GM19455 (cell line): ENCODE measurements at regions not wholly inside any gene's neighbourhood (a gene's known extent, or its start where the extent isn't known, plus 50 kb on each side); places are given as distances from the start of the nearest gene placed in this dataset.
"Not testable (repeated sequence)": the region's sequence is repeated elsewhere in the genome, so short reads cannot be mapped to it uniquely, and the experiment has no call there.

Experiments used
- ATAC-seq: cut with Tn5 transposase; IDR thresholded peaks from one replicate; pipeline ENCODE4 v1.9.1; 2021; ENCODE audit not compliant: unreplicated experiment

GRCh38 chr10:29797616-29798015 lies 162.8 kb upstream of the SVIL start:
- ATAC-seq, result no peak

GRCh38 chr10:29795850-29796249 lies 161.1 kb upstream of the SVIL start:
- ATAC-seq, result no peak

GRCh38 chr10:29794776-29795611 lies 160.2 kb upstream of the SVIL start:
- ATAC-seq, result no peak

- no peak for ATAC-seq
Measured at GRCh38 chr10:29791773-29792172, 157.0 kb upstream of the SVIL start.

GRCh38 chr10:29790207-29790606 lies 155.4 kb upstream of the SVIL start:
- no peak for ATAC-seq

GRCh38 chr10:29788113-29788512 lies 153.3 kb upstream of the SVIL start:
- no peak for ATAC-seq

GRCh38 chr10:29785701-29786100 lies 150.9 kb upstream of the SVIL start:
- ATAC-seq, result no peak

- ATAC-seq, result no peak
Measured at GRCh38 chr10:29784175-29784773, 149.5 kb upstream of the SVIL start.

- ATAC-seq, result no peak
Measured at GRCh38 chr10:29783201-29783947, 148.6 kb upstream of the SVIL start.

- no peak for ATAC-seq
Measured at GRCh38 chr10:29780639-29781038, 145.9 kb upstream of the SVIL start.

- no peak for ATAC-seq
Measured at GRCh38 chr10:29780096-29780495, 145.3 kb upstream of the SVIL start.

GRCh38 chr10:29776246-29776645 lies 141.5 kb upstream of the SVIL start:
- no peak for ATAC-seq

GRCh38 chr10:29774475-29774874 lies 139.7 kb upstream of the SVIL start:
- no peak for ATAC-seq

- ATAC-seq, result no peak
Measured at GRCh38 chr10:29773675-29774091, 138.9 kb upstream of the SVIL start.

- ATAC-seq, result no peak
Measured at GRCh38 chr10:29772403-29772802, 137.6 kb upstream of the SVIL start.

GRCh38 chr10:29771376-29771775 lies 136.6 kb upstream of the SVIL start:
- ATAC-seq, result no peak

- ATAC-seq, result not testable (repeated sequence)
Measured at GRCh38 chr10:29769277-29769676, 134.5 kb upstream of the SVIL start.

- no peak for ATAC-seq
Measured at GRCh38 chr10:29767968-29768367, 133.2 kb upstream of the SVIL start.

- ATAC-seq, result no peak
Measured at GRCh38 chr10:29766753-29767152, 132.0 kb upstream of the SVIL start.

- ATAC-seq, result no peak
Measured at GRCh38 chr10:29765330-29765729, 130.6 kb upstream of the SVIL start.

GRCh38 chr10:29763396-29763795 lies 128.6 kb upstream of the SVIL start:
- ATAC-seq, result no peak

- ATAC-seq, result no peak
Measured at GRCh38 chr10:29761916-29762315, 127.1 kb upstream of the SVIL start.
